ENCODE measurements at regions not wholly inside any gene's neighbourhood (a gene's known extent, or its start where the extent isn't known, plus 50 kb on each side); places are given as distances from the start of the nearest gene placed in this dataset.

DNA sequence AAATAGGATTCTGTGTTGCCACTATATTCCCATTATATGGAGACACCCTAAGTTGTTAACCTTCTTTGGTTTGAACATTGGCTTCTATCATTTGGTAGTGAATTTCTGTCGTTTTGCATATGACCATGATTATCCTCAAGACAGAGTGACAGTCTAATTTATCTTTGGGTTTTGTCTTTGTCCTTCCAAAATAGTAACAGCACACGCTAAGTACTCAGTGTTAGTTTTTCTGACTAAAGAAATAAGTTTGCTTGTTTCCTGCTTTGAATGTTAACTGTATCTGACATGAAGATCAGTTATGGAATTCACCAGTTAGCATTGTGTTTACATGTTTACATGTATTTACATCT, 352.5 kb upstream of the GRM7 start:
- Histone ChIP-seq H3F3A (ENCODE audit: insufficient read depth, low read length) (no peaks in the 10 kb centered on the region), H3K27me3 (replicated peaks; ENCODE audit: insufficient read depth, low read length) (no peaks in the 10 kb centered on the region), H3K9me2 (replicated peaks; ENCODE audit: insufficient read depth, low read length) (no peaks in the 10 kb centered on the region), H4K20me1 (ENCODE audit: insufficient read depth, low read length) (no peaks in the 10 kb centered on the region), H3K9ac (ENCODE audit: low read length) (no peak overlapping the region), H3K4me3 (ENCODE audit: low read length) (no peak overlapping the region), H3K36me3 (replicated peaks; ENCODE audit: insufficient read depth, low read length) (no peaks in the 10 kb centered on the region), H3K27ac (ENCODE audit: low read length) (no peak overlapping the region), H3K4me1 (ENCODE audit: low read length) (no peaks in the 10 kb centered on the region), H3K9me3 (replicated peaks; ENCODE audit: insufficient read depth, low read length) (no peaks in the 10 kb centered on the region), H2AFZ (ENCODE audit: low read length) (no peak overlapping the region), H3K79me2 (ENCODE audit: low read length) (no peaks in the 10 kb centered on the region), H3K4me2 (ENCODE audit: low read depth, low read length) (no peak overlapping the region)
- TF ChIP-seq CTCF (IDR thresholded peaks at IDR 0.05; ENCODE audit: low read length) (no peak), EZH2phosphoT487 (IDR thresholded peaks at IDR 0.05; ENCODE audit: low read length) (no peak), EZH2 (optimal IDR thresholded peaks at IDR 0.05; ENCODE audit: low read depth, low read length) (no peak)
- DNase-seq: no peak

DNA sequence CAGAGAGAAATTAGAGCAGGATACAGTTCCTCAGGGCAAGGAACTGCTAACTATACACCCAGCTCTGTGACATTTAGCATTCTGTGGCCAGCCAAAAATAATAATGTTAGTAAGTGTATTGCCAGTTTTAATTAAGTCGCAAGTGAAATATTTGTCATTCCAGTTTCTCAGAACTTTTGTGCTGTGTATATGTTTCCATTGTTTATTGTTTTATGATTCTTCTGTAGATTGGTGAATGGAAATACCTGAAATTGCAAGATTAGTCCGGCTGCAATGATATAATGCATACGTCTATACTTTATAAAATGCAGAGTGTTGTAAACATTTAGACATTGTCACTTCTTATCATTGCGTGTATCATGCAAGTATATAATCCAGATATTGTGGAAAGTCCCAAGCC, 351.3 kb upstream of the GRM7 start:
- Histone ChIP-seq H3K79me2 (ENCODE audit: low read length) (no peaks in the 10 kb centered on the region), H3K9me2 (replicated peaks; ENCODE audit: insufficient read depth, low read length) (no peaks in the 10 kb centered on the region), H3K36me3 (replicated peaks; ENCODE audit: insufficient read depth, low read length) (no peaks in the 10 kb centered on the region), H3K4me3 (ENCODE audit: low read length) (no peak overlapping the region), H3K4me1 (ENCODE audit: low read length) (no peaks in the 10 kb centered on the region), H3K9me3 (replicated peaks; ENCODE audit: insufficient read depth, low read length) (no peaks in the 10 kb centered on the region), H2AFZ (ENCODE audit: low read length) (no peak overlapping the region), H4K20me1 (ENCODE audit: insufficient read depth, low read length) (no peaks in the 10 kb centered on the region), H3F3A (ENCODE audit: insufficient read depth, low read length) (no peaks in the 10 kb centered on the region), H3K4me2 (ENCODE audit: low read depth, low read length) (no peak overlapping the region), H3K9ac (ENCODE audit: low read length) (no peak overlapping the region), H3K27ac (ENCODE audit: low read length) (no peak overlapping the region), H3K27me3 (replicated peaks; ENCODE audit: insufficient read depth, low read length) (no peaks in the 10 kb centered on the region)
- DNase-seq: no peak
- TF ChIP-seq CTCF (IDR thresholded peaks at IDR 0.05; ENCODE audit: low read length) (no peak), EZH2phosphoT487 (IDR thresholded peaks at IDR 0.05; ENCODE audit: low read length) (no peak), EZH2 (optimal IDR thresholded peaks at IDR 0.05; ENCODE audit: low read depth, low read length) (no peak)

DNA sequence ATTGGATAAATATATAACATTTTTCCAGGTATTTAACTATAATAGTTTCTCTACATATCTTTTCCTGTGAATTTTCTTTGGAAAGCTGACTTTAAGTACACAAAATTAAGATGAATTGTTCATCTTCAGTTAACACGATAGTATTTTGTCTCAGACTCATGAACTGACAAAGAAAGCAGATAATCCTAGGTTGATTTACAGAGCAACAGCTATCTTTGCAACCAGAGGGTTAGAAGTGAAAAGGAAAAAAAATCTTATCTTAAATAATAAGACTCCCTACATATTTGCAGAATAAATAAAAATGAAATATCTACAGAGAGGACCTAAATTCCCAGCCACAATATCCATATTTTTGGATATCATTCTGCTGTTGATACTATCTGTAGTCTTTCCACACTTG, 350.2 kb upstream of the GRM7 start:
- no peak overlapping the region for H3K9ac ChIP-seq (ENCODE audit: low read length)
- no peak for DNase-seq
- no peaks in the 10 kb centered on the region for H3F3A ChIP-seq (ENCODE audit: insufficient read depth, low read length)
- H3K4me1 ChIP-seq (ENCODE audit: low read length): no peaks in the 10 kb centered on the region
- no peak overlapping the region for H3K4me3 ChIP-seq (ENCODE audit: low read length)
- H3K27me3 ChIP-seq (replicated peaks; ENCODE audit: insufficient read depth, low read length): no peaks in the 10 kb centered on the region
- H3K4me2 ChIP-seq (ENCODE audit: low read depth, low read length): no peak overlapping the region
- H3K27ac ChIP-seq (ENCODE audit: low read length): no peak overlapping the region
- no peaks in the 10 kb centered on the region for H3K9me3 ChIP-seq (replicated peaks; ENCODE audit: insufficient read depth, low read length)
- no peaks in the 10 kb centered on the region for H4K20me1 ChIP-seq (ENCODE audit: insufficient read depth, low read length)
- no peaks in the 10 kb centered on the region for H3K9me2 ChIP-seq (replicated peaks; ENCODE audit: insufficient read depth, low read length)
- no peaks in the 10 kb centered on the region for H3K36me3 ChIP-seq (replicated peaks; ENCODE audit: insufficient read depth, low read length)
- H3K79me2 ChIP-seq (ENCODE audit: low read length): no peaks in the 10 kb centered on the region
- TF ChIP-seq EZH2phosphoT487 (IDR thresholded peaks at IDR 0.05; ENCODE audit: low read length): no peak
- TF ChIP-seq EZH2 (optimal IDR thresholded peaks at IDR 0.05; ENCODE audit: low read depth, low read length): no peak
- TF ChIP-seq CTCF (IDR thresholded peaks at IDR 0.05; ENCODE audit: low read length): no peak
- H2AFZ ChIP-seq (ENCODE audit: low read length): no peak overlapping the region
